ENCODE measurements at regions not wholly inside any gene's neighbourhood (a gene's known extent, or its start where the extent isn't known, plus 50 kb on each side); places are given as distances from the start of the nearest gene placed in this dataset.
"Not testable (repeated sequence)": the region's sequence is repeated elsewhere in the genome, so short reads cannot be mapped to it uniquely, and the experiment has no call there.

GRCh38 chr2:192465141-192465540, 270.4 kb upstream of the TMEFF2 start:
- DNase-seq, result no peak

- no peak for DNase-seq
Measured at GRCh38 chr2:192459422-192459821, 264.7 kb upstream of the TMEFF2 start.

GRCh38 chr2:192448881-192449280, 254.1 kb upstream of the TMEFF2 start:
- DNase-seq, result no peak

- no peak for DNase-seq
Measured at GRCh38 chr2:192444286-192444838, 249.6 kb upstream of the TMEFF2 start.

- DNase-seq, result no peak
Measured at GRCh38 chr2:192443831-192444230, 249.1 kb upstream of the TMEFF2 start.

GRCh38 chr2:192438239-192438638, 243.5 kb upstream of the TMEFF2 start:
- DNase-seq, result no peak

- DNase-seq, result no peak
Measured at GRCh38 chr2:192437653-192438052, 242.9 kb upstream of the TMEFF2 start.

- no peak for DNase-seq
Measured at GRCh38 chr2:192424243-192424642, 229.5 kb upstream of the TMEFF2 start.

- no peak for DNase-seq
Measured at GRCh38 chr2:192419786-192420185, 225.1 kb upstream of the TMEFF2 start.

GRCh38 chr2:192416060-192416459, 221.3 kb upstream of the TMEFF2 start:
- DNase-seq, result no peak

GRCh38 chr2:192414794-192415193, 220.1 kb upstream of the TMEFF2 start:
- no peak for DNase-seq

GRCh38 chr2:192413812-192414681, 219.3 kb upstream of the TMEFF2 start:
- no peak for DNase-seq

- DNase-seq, result not testable (repeated sequence)
Measured at GRCh38 chr2:192412866-192413265, 218.1 kb upstream of the TMEFF2 start.

- DNase-seq, result no peak
Measured at GRCh38 chr2:192412394-192412793, 217.7 kb upstream of the TMEFF2 start.

GRCh38 chr2:192411755-192412154, 217.0 kb upstream of the TMEFF2 start:
- no peak for DNase-seq

- no peak for DNase-seq
Measured at GRCh38 chr2:192410319-192410718, 215.6 kb upstream of the TMEFF2 start.

GRCh38 chr2:192407692-192408091, 213.0 kb upstream of the TMEFF2 start:
- DNase-seq, result no peak

GRCh38 chr2:192398236-192398635, 203.5 kb upstream of the TMEFF2 start:
- no peak for DNase-seq

- no peak for DNase-seq
Measured at GRCh38 chr2:192394605-192395004, 199.9 kb upstream of the TMEFF2 start.

- DNase-seq, result no peak
Measured at GRCh38 chr2:192391041-192391440, 196.3 kb upstream of the TMEFF2 start.

GRCh38 chr2:192390401-192390800, 195.7 kb upstream of the TMEFF2 start:
- no peak for DNase-seq

- DNase-seq, result not testable (repeated sequence)
Measured at GRCh38 chr2:192384191-192384590, 189.5 kb upstream of the TMEFF2 start.

- DNase-seq, result no peak
Measured at GRCh38 chr2:192381082-192381481, 186.3 kb upstream of the TMEFF2 start.

GRCh38 chr2:192379736-192380135, 185.0 kb upstream of the TMEFF2 start:
- DNase-seq, result no peak

- DNase-seq, result no peak
Measured at GRCh38 chr2:192377173-192377572, 182.4 kb upstream of the TMEFF2 start.
